ENCODE measurements at regions not wholly inside any gene's neighbourhood (a gene's known extent, or its start where the extent isn't known, plus 50 kb on each side); places are given as distances from the start of the nearest gene placed in this dataset.

DNA sequence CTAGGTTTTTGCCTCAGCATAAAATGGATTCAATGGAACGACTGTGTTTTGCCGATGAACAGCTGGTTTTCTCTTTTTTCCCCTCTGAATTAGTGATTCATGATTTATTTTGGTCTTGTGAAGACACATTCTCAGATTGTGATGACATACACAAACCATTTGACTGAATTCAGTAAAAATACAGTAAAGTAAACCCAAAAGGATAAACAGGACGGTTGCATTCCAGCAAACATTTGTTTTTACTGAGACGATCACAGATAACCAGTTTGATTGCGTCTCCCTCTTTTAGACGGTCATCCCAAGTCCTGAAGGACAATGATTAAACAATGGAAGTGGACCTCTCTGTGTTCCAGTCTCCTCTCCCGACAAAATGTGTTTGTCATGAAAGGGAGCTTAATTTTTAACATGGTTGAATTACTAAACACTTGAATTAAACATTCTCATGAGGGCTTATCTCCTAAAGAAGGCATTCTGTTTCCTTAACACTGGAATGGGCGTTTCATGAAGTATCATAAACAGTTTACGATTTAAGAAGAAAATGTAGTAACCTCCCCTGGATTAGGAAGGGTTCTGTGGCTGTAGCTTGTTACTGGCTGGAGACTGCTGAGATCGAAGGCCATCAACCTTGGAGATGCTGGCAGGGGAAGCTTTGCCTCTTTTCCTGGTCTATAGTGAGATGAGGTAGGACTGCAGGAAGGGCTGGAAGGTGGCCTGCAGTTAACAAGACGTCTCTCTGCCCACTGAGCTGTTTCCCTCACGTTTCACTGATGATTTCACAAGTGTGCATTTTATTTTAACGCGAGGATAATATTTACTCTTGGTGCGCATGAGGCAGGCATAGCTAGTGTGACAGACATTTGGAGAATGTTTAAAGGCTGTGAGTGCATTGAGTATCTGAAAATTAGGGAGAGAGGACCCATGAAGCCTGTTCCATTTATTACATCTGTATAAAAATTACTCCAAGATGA lies 457.9 kb downstream of the FGF9 start (continued):
- TF ChIP-seq CHD1 (IDR thresholded peaks at IDR 0.05; ENCODE audit: low read depth, low read length): no peak
- no peak for TF ChIP-seq JUN (IDR thresholded peaks at IDR 0.05; ENCODE audit: low read depth, low read length)
- TF ChIP-seq MAFK (IDR thresholded peaks at IDR 0.05; ENCODE audit: low read depth, low read length): no peak
- TF ChIP-seq KDM4A (IDR thresholded peaks at IDR 0.05; ENCODE audit: low read depth, low read length, severe bottlenecking): no peak
- TF ChIP-seq, protein P1, sequence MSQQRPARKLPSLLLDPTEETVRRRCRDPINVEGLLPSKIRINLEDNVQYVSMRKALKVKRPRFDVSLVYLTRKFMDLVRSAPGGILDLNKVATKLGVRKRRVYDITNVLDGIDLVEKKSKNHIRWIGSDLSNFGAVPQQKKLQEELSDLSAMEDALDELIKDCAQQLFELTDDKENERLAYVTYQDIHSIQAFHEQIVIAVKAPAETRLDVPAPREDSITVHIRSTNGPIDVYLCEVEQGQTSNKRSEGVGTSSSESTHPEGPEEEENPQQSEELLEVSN (IDR thresholded peaks at IDR 0.05): no peak
- no peak for TF ChIP-seq RFX5 (IDR thresholded peaks at IDR 0.05; ENCODE audit: borderline replicate concordance, low read depth, low read length)
- no peak for TF ChIP-seq KDM1A (IDR thresholded peaks at IDR 0.05; ENCODE audit: borderline replicate concordance, low read length)
- TF ChIP-seq HDAC6 (IDR thresholded peaks at IDR 0.05; ENCODE audit: low read depth, low read length): no peak
- TF ChIP-seq BACH1 (IDR thresholded peaks at IDR 0.05; ENCODE audit: low read length): no peak
